Neural progenitor cell (in vitro differentiated cells): ENCODE measurements at regions not wholly inside any gene's neighbourhood (a gene's known extent, or its start where the extent isn't known, plus 50 kb on each side); places are given as distances from the start of the nearest gene placed in this dataset.

Experiments
- EZH2 ChIP-seq: fragments of 200-600 bp; sonication (generic); IDR thresholded peaks from 2 replicates; pipeline ENCODE4 v1.6.1; 2017; ENCODE audit warnings: antibody characterized with exemption, mild to moderate bottlenecking, moderate library complexity
- EZH2phosphoT487 ChIP-seq: fragments of 200-600 bp; sonication (generic); IDR thresholded peaks from 2 replicates; pipeline ENCODE4 v1.6.1; 2017; ENCODE audit warnings: antibody characterized with exemption
- TF ChIP-seq, protein P1 (sequence below): fragments of 200-600 bp; sonication (generic); IDR thresholded peaks from 2 replicates; pipeline ENCODE4 v1.5.1; 2017; ENCODE audit warnings: antibody characterized with exemption, mild to moderate bottlenecking

DNA sequence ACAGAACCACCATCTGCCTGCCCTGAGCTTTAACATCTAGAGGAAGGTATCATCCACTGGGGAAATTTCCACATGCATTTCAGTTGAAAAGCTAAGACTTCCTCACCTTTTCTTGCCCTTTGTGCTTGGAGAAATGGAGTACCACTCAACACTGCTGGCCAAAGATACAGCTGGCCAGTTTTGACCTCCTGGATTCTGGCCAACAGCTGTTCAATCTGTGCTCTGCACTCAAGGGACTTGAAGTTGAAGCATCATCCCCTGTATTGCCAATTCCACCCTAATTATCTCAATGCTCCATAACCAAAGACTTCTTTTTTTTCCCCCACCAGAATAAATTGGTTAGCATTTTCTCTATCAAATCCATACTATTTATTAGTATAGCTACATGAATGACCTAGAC is 70.4 kb upstream of the PRDM9 start:
- TF ChIP-seq, protein P1, sequence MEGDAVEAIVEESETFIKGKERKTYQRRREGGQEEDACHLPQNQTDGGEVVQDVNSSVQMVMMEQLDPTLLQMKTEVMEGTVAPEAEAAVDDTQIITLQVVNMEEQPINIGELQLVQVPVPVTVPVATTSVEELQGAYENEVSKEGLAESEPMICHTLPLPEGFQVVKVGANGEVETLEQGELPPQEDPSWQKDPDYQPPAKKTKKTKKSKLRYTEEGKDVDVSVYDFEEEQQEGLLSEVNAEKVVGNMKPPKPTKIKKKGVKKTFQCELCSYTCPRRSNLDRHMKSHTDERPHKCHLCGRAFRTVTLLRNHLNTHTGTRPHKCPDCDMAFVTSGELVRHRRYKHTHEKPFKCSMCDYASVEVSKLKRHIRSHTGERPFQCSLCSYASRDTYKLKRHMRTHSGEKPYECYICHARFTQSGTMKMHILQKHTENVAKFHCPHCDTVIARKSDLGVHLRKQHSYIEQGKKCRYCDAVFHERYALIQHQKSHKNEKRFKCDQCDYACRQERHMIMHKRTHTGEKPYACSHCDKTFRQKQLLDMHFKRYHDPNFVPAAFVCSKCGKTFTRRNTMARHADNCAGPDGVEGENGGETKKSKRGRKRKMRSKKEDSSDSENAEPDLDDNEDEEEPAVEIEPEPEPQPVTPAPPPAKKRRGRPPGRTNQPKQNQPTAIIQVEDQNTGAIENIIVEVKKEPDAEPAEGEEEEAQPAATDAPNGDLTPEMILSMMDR = no peak
- TF ChIP-seq EZH2 (no peak), EZH2phosphoT487 (no peak)
